ENCODE measurements at regions not wholly inside any gene's neighbourhood (a gene's known extent, or its start where the extent isn't known, plus 50 kb on each side); places are given as distances from the start of the nearest gene placed in this dataset.

DNA sequence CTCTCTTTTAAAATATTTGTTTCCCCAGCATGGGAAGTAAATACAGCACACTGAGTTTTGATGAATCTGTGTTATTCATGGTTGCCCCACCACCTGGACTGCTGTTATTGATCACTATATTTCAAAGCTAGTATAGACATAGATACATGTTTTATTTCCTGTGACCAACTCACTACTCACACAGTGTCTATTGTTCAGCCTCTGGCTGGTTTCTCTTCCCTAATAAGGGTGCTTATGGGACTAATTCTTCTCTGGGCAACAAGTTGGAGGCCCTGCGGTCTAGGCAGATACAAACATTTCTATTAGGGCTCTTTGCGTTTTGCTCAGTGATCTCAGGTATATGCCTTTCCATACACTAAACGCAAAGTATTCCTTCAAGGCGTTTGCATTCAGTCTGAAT, 1191.0 kb upstream of the TMEM132C start:
- DNase-seq, result no peak

- no peak for DNase-seq
These were observed 1189.5 kb upstream of the TMEM132C start for GRCh38 chr12:127077262-127078045.

DNA sequence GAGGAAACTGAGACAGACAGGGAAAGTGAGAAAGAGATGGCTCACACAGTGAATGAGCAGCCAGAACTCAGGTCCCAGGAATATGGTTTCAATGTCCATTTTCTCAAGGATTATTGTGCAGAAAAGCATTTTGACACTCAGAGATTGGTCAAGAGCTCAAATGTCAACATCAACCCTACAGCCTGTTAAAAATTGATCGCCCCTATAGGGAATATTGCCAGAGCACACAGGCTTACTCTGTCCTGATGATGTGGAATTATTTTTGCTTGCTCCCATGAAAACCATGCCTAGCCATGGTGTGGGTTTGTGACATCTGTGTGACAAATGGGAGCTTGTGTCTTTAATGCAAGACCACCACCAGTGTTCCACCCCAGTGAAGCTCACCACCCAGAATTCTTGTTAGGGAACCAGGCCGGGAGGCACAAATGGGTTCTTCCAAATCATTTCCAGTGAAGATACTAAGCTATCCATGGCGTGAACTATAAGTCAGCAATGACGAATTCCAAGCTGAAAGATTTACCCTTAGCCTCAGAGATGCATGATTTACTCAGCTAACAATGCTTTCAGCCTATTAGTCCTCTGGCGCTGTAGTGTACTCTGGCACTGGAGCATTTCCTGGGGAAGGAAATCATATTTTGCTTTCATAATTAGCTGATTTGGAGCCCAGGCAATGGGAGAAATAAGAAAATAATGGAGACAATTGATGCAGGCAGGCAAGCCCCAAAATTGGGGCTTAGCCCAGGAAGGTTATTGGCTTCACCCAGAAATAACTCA, 1188.2 kb upstream of the TMEM132C start:
- DNase-seq, result no peak

DNA sequence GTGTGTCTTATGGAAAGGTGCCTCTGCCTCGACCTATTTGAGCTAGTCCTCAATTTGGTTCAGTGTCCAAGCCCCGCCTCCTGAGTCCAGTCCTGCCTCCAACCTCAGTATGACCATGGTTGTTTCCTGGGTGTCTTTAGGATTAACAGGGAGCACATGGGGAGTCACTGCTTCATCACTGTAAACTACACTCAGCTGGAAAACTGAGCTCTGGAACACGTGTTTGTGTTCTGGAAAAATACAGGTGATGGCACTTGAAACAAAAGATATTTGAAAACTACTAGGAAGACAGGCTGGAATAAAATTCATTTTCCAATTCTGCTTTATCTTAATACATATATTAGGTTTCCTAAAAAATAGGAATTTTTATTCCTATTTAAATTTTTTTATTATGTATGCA, 1187.3 kb upstream of the TMEM132C start:
- DNase-seq, result no peak

DNA sequence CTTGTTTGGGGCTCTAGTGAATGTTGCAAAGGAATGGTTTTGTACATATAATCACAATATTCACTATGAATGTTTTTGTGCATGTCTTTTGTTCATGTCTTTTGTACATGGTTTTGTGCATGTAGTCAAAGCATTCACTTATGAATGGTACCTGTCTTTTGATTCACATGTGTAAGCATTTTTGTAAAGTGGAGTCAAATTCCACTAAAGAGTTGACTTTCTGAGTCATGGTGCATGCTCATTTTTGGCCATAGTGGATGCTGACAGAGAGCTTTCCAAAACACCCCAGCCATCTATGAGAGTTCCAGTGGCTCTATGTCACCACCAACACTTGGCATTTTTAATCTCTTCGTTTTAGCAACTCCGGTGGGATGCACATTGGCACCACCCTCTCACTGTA, 1185.9 kb upstream of the TMEM132C start:
- no peak for DNase-seq

DNA sequence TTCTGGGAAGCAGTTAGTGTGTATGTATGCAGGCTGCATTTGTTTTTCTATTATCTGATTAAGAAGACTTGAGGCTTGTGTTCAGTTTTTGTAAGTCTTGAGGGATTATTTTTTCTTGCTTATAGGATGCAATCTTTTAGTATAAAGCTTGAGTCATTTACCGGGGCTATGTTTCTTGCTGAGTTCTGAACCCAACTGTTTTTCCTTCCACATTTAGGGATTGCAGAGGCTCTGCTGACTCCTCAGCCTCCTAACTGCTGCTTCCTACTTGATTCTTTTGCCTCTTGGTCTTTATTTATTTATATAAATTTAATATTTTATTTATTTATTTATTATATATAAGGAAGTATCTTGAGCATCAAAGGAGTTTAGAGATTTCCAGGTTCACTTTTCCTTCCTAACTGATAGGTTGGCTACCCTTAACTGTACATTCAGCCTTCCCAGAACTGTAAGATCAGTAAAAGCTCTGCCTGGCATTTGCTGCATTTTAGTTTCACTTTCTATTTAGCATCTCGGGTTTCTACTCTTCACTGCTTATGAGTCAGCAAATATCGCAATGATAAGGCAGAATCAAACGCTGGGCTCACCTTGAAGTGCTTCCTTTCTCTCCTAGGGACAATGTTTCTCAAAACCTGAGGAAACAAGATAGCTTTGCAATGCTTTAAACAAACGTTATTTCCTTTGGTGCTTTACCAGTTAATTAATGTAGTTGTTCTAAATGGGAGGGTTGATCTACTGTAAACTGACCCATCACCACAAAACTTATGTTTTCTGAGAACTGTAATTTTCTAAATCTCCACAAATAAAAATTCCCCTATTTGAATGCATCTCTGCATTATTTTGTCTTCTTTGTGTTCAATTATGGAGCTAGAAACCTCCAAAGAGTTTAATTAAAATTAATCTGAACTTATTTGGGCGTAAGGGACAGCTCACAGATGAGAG, 1183.7 kb upstream of the TMEM132C start:
- peak in 3 of 6 experiments; percentile 11 to 48 (median 26) for DNase-seq

DNA sequence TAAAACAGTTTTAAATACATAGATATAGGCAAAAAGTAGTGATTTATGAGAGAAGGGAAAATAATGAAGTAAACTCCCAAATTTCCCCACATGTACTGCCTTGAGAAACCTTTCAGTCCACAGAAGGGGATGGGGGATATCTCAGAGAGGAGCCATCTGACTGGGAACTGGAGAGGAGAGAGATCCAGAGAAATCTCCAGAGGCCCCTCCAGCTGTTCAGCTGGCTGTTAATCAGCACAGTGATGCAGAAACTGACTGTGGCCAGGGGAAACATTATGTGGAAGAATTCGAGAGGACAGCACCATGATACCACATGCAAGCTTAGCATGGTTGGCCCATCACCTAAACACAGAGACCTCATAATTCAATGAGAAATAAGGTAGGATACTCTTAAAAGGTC, 1165.9 kb upstream of the TMEM132C start:
- no peak for DNase-seq

- no peak for DNase-seq
These were observed 1160.9 kb upstream of the TMEM132C start for GRCh38 chr12:127106041-127106440.

- no peak for DNase-seq
These were observed 1160.3 kb upstream of the TMEM132C start for GRCh38 chr12:127106697-127107096.

DNA sequence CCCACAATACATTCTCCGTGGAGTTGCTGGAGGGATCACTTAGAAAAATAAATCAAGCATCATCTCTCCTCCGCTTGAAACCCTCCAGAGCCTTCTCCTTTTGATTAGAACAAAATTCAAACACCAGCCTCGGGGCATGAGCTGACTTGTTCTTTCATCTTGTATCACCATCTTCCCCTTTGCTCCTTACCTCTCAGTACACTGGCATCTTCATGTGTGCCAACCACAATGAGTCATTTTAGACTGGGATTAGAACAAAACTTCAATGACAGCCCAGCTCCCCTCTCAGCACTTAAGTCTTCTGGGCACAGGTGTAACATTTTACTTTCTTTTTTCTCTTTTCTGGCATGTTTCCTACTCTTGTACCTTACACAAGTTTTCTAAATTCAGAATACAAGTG, 1159.2 kb upstream of the TMEM132C start:
- DNase-seq, result no peak

DNA sequence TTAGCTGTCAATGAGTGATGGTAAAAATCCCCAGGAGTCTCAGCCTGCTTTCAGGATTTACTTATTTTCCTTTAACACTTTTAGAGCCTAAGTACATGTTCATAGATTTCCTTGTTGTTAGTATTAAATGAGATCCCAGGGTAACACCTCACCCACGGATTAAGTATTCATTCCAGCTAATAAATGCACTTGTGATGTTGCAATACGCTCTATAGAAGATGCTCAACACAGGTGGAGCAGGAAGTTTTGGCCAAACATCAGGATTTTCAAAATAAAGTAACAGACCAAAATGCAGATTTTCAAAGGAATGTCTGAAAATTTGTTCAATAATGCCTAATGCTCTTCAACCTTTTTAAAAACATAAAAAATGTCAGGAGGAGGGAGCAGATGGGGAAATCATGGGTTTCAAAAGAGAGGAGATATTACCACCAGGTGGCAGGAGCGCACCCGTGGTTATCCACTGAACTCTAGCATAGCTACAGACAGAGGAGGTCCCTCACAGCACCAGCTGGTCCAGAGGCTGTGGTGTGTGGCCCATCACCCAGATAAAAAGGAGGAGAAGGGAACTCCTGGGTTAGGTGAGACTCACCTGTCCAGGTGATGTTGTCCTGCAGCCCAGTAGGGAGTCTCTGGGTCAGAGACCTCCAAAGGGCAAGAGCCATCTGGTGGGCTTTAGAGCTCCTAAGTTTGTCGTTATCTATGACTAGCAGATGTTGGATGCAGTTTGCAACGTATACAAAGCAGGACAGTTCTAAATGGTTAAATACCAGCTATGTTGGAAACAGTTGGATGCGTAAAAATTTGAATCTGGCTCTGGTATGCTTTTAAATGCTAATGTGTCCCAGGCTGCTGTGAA, 1158.4 kb upstream of the TMEM132C start:
- DNase-seq, result peak in 3 of 6 experiments; percentile 5 to 28 (median 15)

- no peak for DNase-seq
These were observed 1153.0 kb upstream of the TMEM132C start for GRCh38 chr12:127113945-127114344.

GRCh38 chr12:127115468-127116035, 1151.4 kb upstream of the TMEM132C start:
- no peak for DNase-seq

GRCh38 chr12:127118251-127118650, 1148.7 kb upstream of the TMEM132C start:
- DNase-seq, result no peak

DNA sequence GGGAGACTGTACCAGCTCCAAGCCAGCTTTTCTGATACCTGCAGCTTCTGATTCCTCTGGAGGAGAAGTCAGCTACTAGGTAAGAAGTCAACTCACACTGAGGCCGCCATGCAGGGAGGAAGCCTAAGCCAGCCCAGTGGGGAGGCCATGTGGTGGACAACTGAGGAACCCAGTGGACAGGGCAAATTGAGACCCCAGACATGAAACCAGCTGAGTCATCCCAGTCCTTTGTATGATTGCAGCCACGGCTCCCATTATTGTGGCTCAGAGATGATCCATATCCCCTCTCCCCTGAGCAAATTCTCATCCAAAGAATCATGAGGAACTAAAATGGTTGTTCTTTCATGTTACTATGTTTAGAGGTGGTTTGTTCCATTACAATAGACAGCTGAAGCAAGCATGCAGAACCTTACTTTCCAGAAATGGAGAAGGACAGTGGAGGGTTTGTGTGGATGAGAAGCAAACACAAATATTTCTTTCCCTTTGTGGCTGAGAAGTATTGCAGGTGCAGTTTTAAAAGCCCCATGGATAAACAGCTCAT, 1147.3 kb upstream of the TMEM132C start:
- no peak for DNase-seq

DNA sequence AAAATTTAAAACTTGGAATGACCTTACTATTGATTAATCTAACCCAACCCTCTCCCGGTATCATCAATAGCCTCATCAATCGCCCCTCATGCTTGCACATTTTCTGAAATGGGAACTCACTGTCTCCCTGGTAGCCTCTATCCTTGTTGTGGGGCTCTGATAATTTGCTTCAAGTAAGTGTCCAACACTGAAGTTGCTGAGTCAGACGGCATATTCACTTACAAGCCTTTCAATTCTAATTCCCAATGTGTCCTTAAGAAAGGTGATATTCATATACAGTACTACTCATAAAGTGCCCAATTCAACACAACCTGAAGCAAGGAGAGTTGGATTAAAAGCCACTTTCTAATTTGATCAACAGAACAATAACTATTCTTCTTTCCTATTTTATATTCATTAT, 1146.1 kb upstream of the TMEM132C start:
- DNase-seq, result no peak

DNA sequence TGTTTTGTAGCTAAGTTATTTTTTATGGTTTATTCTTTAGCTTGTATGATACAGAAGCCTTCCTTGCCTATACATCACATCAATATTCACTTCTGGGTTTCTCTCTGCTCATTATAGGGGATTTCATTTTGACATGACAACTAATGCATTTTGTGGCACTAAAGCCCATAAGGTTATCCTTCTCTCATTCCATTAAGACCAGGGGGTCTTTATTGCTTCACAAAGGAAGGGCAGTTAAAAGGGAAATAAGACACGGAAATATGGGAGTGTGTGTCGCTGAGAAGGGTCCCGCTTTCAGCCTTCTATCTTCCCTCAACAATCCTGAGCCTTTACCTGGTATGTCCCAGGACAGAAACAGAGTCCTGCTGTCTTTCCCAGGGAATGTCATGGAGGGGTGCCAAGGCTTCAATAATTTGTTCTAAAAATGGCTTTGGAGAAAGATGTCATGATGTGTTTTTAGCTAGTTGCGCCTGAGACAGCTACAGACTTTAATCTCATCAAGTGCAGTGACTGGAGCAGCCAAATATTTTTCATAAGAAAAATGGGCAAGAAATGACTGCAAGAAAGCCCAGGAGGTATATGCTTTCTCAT, 1145.4 kb upstream of the TMEM132C start:
- DNase-seq, result no peak

GRCh38 chr12:127125607-127126259, 1141.2 kb upstream of the TMEM132C start:
- no peak for DNase-seq

DNA sequence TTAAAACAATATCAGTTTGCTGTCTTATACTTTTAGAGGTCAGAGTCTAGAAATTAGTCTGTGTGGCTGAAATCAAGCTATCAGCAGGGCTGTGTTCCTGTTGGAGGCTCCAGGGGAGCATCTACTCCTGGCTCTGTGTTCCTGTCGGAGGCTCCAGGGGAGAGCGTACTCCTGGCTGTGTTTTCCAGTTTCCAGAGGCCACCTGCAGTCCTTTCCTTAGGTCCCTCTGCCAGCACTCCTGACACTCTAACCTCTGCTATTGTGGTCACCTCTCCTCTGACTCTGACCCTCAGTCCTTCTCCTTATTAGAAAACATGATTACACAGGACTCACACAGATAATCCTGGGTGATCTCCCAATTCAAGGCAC, 1140.7 kb upstream of the TMEM132C start:
- no peak for DNase-seq

- DNase-seq, result no peak
These were observed 1139.1 kb upstream of the TMEM132C start for GRCh38 chr12:127127897-127128296.
